Keratinocyte (primary cell): ENCODE measurements at regions not wholly inside any gene's neighbourhood (a gene's known extent, or its start where the extent isn't known, plus 50 kb on each side); places are given as distances from the start of the nearest gene placed in this dataset.

ENCODE experiments used
- DNase-seq: peaks from one replicate; pipeline ENCODE4 v3.0.0-alpha.2; 2011; ENCODE audit warnings: low read depth, missing footprints, low spot score
- FAIRE-seq: peaks from 2 replicates; lab custom pipeline; 2011; peaks lifted over from hg19 to GRCh38; lab: Jason Lieb, UNC
- H2AFZ ChIP-seq: 2 replicates; pipeline ENCODE4 v1.6.0; 2012; ENCODE audit warnings: low read length, control low read depth, inconsistent platforms; ENCODE audit not compliant: control insufficient read depth
- H3K27ac ChIP-seq: 2 replicates; pipeline ENCODE4 v1.5.1; 2011; ENCODE audit warnings: low read length; ENCODE audit not compliant: control insufficient read depth, insufficient read depth
- H3K27me3 ChIP-seq: 3 replicates; pipeline ENCODE4 v1.6.0; 2011; ENCODE audit warnings: low read length; ENCODE audit not compliant: control insufficient read depth, insufficient read depth; ENCODE audit errors: extremely low read depth
- H3K36me3 ChIP-seq, 2 experiments: 2 replicates in 1 of 2; 3 replicates in 1 of 2; pipeline ENCODE4 v1.5.1; 2011; ENCODE audit warnings: low read length in 2 of 2, mild to moderate bottlenecking in 1 of 2; ENCODE audit not compliant: control insufficient read depth in 2 of 2, insufficient read depth in 2 of 2; ENCODE audit errors: extremely low read depth in 1 of 2
- H3K4me1 ChIP-seq: 3 replicates; pipeline ENCODE4 v1.5.1; 2011; ENCODE audit warnings: low read length; ENCODE audit not compliant: control insufficient read depth, insufficient read depth; ENCODE audit errors: extremely low read depth
- H3K4me2 ChIP-seq: 3 replicates; pipeline ENCODE4 v1.6.0; 2011; ENCODE audit warnings: low read depth, low read length; ENCODE audit not compliant: control insufficient read depth, insufficient read depth; ENCODE audit errors: extremely low read depth
- H3K4me3 ChIP-seq, 3 experiments: fragments of 200-600 bp in 1 of 3; sonication (generic) in 1 of 3; 2 replicates in 2 of 3; 3 replicates in 1 of 3; pipeline ENCODE4 v1.5.1; 2011 to 2016; ENCODE audit warnings: low read length in 3 of 3, mild to moderate bottlenecking in 3 of 3, control low read depth in 2 of 3, inconsistent platforms in 1 of 3, low read depth in 1 of 3, mixed read lengths in 1 of 3, mixed run types in 1 of 3, moderate library complexity in 1 of 3; ENCODE audit not compliant: control insufficient read depth in 2 of 3, insufficient read depth in 2 of 3; ENCODE audit errors: extremely low read depth in 1 of 3
- H3K79me2 ChIP-seq: 2 replicates; pipeline ENCODE4 v1.6.0; 2012; ENCODE audit warnings: low read length; ENCODE audit not compliant: control insufficient read depth, insufficient read depth
- H3K9ac ChIP-seq: 3 replicates; pipeline ENCODE4 v1.6.0; 2011; ENCODE audit warnings: low read length; ENCODE audit not compliant: control insufficient read depth, insufficient read depth; ENCODE audit errors: extremely low read depth
- H3K9me1 ChIP-seq: 3 replicates; pipeline ENCODE4 v1.6.0; 2011; ENCODE audit warnings: low read length; ENCODE audit not compliant: control insufficient read depth, insufficient read depth; ENCODE audit errors: extremely low read depth
- H3K9me3 ChIP-seq: 2 replicates; pipeline ENCODE4 v1.5.1; 2012; ENCODE audit warnings: low read depth, low read length; ENCODE audit not compliant: control insufficient read depth
- H4K20me1 ChIP-seq: 3 replicates; pipeline ENCODE4 v1.6.0; 2011; ENCODE audit warnings: low read length; ENCODE audit not compliant: control insufficient read depth, insufficient read depth; ENCODE audit errors: extremely low read depth
- CTCF ChIP-seq, 3 experiments: IDR thresholded peaks in 1 of 3; conservative IDR thresholded peaks in 1 of 3; optimal IDR thresholded peaks in 1 of 3; 2 replicates in 2 of 3; 3 replicates in 1 of 3; pipeline versions ENCODE3 to v1.5.1; 2011; ENCODE audit warnings: low read length in 3 of 3, mild to moderate bottlenecking in 3 of 3, moderate library complexity in 2 of 3, control low read depth in 1 of 3, inconsistent platforms in 1 of 3; ENCODE audit not compliant: insufficient read depth in 2 of 3; ENCODE audit errors: extremely low read depth in 1 of 3
- EZH2 ChIP-seq: IDR thresholded peaks from one replicate; pipeline ENCODE4 v1.6.1; 2012; ENCODE audit warnings: inconsistent platforms, mild to moderate bottlenecking, low read length, moderate library complexity
- dilution Hi-C: fragments of 300-500 bp; cut with MboI; formaldehyde crosslinking; loops from one replicate; pipeline ENCODE4 v1.7.0; 2020; ENCODE audit warnings: low sequenced_read_pairs; ENCODE audit not compliant: extremely low pct_ligation_motif_present

GRCh38 chr2:118554616-118555015, 292.8 kb downstream of the EN1 start:
- Histone ChIP-seq H3K9me3 (no peaks in the 10 kb centered on the region), H3K27me3 (no peaks in the 10 kb centered on the region), H3K4me3 (no peak overlapping the region), H3K4me1 (no peaks in the 10 kb centered on the region), H3K9me1 (no peaks in the 10 kb centered on the region), H3K36me3 (no peaks in the 10 kb centered on the region), H2AFZ (no peak overlapping the region), H3K9ac (no peak overlapping the region), H3K27ac (no peak overlapping the region), H3K79me2 (no peaks in the 10 kb centered on the region), H4K20me1 (no peaks in the 10 kb centered on the region), H3K4me2 (no peak overlapping the region)
- FAIRE-seq (no peak), DNase-seq (no peak)
- TF ChIP-seq CTCF (optimal IDR thresholded peaks at IDR 0.05 in 1 of 3, IDR thresholded peaks at IDR 0.05 in 1 of 3, conservative IDR thresholded peaks at IDR 0.05 in 1 of 3; ENCODE audit: extremely low read depth in 1 of 3, insufficient read depth in 2 of 3, low read length in 3 of 3) (peak in 2 of 3 experiments; percentile 26 to 27), EZH2 (no peak)
- dilution Hi-C loops: no loop called here

GRCh38 chr2:118549503-118549902, 297.9 kb downstream of the EN1 start:
- Histone ChIP-seq H3K4me3 (no peak overlapping the region), H3K9ac (no peak overlapping the region), H3K9me1 (no peaks in the 10 kb centered on the region), H3K27ac (no peak overlapping the region), H3K4me1 (no peaks in the 10 kb centered on the region), H3K9me3 (no peaks in the 10 kb centered on the region), H2AFZ (no peak overlapping the region), H3K4me2 (no peak overlapping the region), H3K27me3 (no peaks in the 10 kb centered on the region), H4K20me1 (no peaks in the 10 kb centered on the region), H3K36me3 (no peaks in the 10 kb centered on the region), H3K79me2 (no peaks in the 10 kb centered on the region)
- no peak for TF ChIP-seq EZH2
- no peak for TF ChIP-seq CTCF (optimal IDR thresholded peaks at IDR 0.05 in 1 of 3, IDR thresholded peaks at IDR 0.05 in 1 of 3, conservative IDR thresholded peaks at IDR 0.05 in 1 of 3; ENCODE audit: extremely low read depth in 1 of 3, insufficient read depth in 2 of 3, low read length in 3 of 3)
- no peak for FAIRE-seq
- DNase-seq: no peak
- dilution Hi-C loops: no loop called here
